ENCODE measurements at regions not wholly inside any gene's neighbourhood (a gene's known extent, or its start where the extent isn't known, plus 50 kb on each side); places are given as distances from the start of the nearest gene placed in this dataset.

DNA sequence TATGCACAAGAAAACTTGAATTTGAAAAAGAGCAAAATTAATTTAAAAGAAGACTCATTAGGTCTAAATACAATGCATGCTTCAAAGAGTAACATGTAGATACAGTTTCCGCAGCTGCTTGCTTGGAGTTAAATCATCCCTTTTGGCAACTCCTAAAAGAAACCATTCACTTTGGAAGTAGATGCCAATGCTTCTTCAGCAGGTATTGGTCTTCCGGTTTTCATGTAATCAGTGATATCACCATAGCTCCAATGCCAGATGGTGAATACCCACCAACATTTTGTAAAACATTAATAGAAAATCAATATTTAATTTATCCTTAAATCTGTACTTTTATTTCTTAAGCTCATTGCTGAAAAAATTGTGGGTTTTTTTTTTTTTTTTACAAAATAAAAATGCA is 381.1 kb upstream of the PHF14 start:
- no peak for TF ChIP-seq CTCF (IDR thresholded peaks at IDR 0.05; ENCODE audit: insufficient read depth, low read length, missing control alignments)
- ChIA-PET CTCF (no interaction called here), POLR2A (no interaction called here)
- no peak for DNase-seq (ENCODE audit: low read depth, low spot score)
- H3K4me3 ChIP-seq (ENCODE audit: low read depth, low read length): no peak overlapping the region

- no peak for DNase-seq (ENCODE audit: low read depth, low spot score)
- ChIA-PET POLR2A (no interaction called here), CTCF (no interaction called here)
- no peak for TF ChIP-seq CTCF (IDR thresholded peaks at IDR 0.05; ENCODE audit: insufficient read depth, low read length, missing control alignments)
- no peak overlapping the region for H3K4me3 ChIP-seq (ENCODE audit: low read depth, low read length)
Measured at GRCh38 chr7:10593080-10593479, 380.6 kb upstream of the PHF14 start.

DNA sequence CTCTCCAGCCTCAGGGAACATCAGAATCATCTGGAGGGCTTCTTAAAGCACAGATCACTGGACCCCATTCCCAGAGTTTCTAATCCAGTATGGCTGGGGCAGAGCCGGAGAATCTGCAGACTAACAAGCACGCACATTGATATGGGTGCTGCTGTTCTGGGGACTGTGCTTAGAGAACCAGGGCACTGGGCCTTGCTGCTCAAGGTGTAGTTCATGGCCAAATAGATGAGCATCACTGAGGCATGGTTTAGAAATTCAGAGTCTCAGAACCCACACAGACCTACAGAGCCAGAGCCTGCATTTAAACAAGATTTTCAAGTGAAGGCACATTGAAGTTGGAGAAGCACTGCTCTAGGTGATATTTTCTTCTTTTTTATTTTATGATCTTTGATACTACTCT is 376.8 kb upstream of the PHF14 start:
- TF ChIP-seq CTCF (IDR thresholded peaks at IDR 0.05; ENCODE audit: insufficient read depth, low read length, missing control alignments): no peak
- H3K4me3 ChIP-seq (ENCODE audit: low read depth, low read length): no peak overlapping the region
- no peak for DNase-seq (ENCODE audit: low read depth, low spot score)
- ChIA-PET POLR2A (no interaction called here), CTCF (no interaction called here)

DNA sequence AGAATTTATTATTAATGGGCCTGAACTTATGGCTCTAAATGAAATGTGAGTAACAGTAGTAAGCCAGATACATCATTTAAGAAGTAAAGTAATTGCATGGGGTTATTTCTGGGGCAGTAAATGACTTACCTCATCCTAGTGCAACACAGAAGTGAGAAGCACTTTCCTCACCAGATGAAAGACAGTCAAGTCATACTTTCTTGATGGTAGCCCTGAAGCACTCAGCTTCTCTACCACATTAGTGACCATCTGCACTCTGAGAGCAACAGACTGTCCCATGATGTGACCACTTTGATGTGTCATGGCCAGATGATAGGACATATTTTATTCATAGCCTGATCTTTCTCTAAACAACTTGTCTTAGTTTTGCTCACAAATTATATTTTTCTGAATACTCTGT is 369.5 kb upstream of the PHF14 start:
- no peak for DNase-seq (ENCODE audit: low read depth, low spot score)
- no peak for TF ChIP-seq CTCF (IDR thresholded peaks at IDR 0.05; ENCODE audit: insufficient read depth, low read length, missing control alignments)
- H3K4me3 ChIP-seq (ENCODE audit: low read depth, low read length): no peak overlapping the region
- ChIA-PET CTCF (no interaction called here), POLR2A (no interaction called here)

DNA sequence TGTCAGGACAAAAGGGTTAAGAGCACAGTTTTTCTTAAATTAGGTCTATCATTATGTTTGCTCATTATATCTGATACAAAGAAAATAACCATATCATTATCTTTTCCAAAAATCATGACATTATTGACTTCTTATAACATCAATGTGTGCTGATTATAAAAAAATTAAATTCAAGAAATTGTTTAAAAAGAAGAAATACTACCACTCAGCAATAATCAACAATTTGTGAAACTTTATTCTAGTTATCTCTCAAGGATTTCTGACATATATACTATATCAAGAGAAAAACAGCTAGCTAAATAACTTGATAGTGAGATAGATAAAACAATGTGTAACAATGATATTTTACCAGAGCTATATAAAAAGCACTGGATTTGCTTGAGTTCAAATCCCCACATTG is 360.7 kb upstream of the PHF14 start:
- TF ChIP-seq CTCF (IDR thresholded peaks at IDR 0.05; ENCODE audit: insufficient read depth, low read length, missing control alignments): no peak
- CTCF ChIA-PET: no interaction called here

GRCh38 chr7:10618953-10619352 is 354.7 kb upstream of the PHF14 start:
- no peak for DNase-seq (ENCODE audit: low read depth, low spot score)
- H3K4me3 ChIP-seq (ENCODE audit: low read depth, low read length): no peak overlapping the region
- ChIA-PET POLR2A (no interaction called here), CTCF (no interaction called here)
- TF ChIP-seq CTCF (IDR thresholded peaks at IDR 0.05; ENCODE audit: insufficient read depth, low read length, missing control alignments): no peak

More for the DNA sequence above, 360.7 kb upstream of the PHF14 start:
- POLR2A ChIA-PET: no interaction called here
- no peak for DNase-seq (ENCODE audit: low read depth, low spot score)
- no peak overlapping the region for H3K4me3 ChIP-seq (ENCODE audit: low read depth, low read length)

All from AG04449 (cell line).